ENCODE measurements at regions not wholly inside any gene's neighbourhood (a gene's known extent, or its start where the extent isn't known, plus 50 kb on each side); places are given as distances from the start of the nearest gene placed in this dataset.
"Not testable (repeated sequence)": the region's sequence is repeated elsewhere in the genome, so short reads cannot be mapped to it uniquely, and the experiment has no call there.

DNA sequence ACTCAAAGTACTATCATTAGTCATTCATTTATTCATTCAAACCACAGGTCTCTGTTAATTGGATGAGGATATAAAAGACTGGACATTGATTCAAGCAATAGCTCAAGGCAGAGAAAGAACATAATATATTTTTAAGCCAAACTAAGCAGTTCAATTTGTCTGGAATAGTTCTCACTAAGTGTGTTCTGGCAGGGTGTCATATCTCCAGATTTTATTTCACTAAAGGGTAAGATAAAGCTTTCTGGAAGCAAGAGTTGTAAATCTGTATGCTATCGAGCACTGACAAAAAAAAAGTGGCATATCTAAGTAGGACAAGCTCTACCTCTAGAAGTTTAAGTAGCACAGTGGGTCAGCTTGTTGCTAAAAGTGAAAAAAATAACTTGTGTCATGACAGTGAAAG, 375.6 kb downstream of the TUSC1 start (continued):
- TF ChIP-seq KLF10 (tag by site-specific recombination; IDR thresholded peaks at IDR 0.05) (no peak), ZNF184 (tag by site-specific recombination; IDR thresholded peaks at IDR 0.05) (no peak), ZNF623 (tag by site-specific recombination; IDR thresholded peaks at IDR 0.05) (no peak)

DNA sequence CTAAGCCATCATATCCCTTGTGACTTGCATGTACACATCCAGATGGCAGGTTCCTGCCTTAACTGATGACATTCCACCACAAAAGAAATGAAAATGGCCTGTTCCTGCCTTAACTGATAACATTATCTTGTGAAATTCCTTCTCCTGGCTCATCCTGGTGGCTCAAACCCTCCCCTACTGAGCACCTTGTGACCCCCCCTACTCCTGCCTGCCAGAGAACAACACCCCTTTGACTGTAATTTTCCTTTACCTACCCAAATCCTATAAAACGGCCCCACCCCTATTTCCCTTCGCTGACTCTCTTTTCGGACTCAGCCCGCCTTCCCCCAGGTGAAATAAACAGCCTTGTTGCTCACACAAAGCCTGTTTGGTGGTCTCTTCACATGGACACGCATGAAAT, 390.0 kb downstream of the TUSC1 start:
- CTCF ChIA-PET; H3K4me3 ChIP-seq (ENCODE audit: low read depth, low read length): not testable (repeated sequence)

DNA sequence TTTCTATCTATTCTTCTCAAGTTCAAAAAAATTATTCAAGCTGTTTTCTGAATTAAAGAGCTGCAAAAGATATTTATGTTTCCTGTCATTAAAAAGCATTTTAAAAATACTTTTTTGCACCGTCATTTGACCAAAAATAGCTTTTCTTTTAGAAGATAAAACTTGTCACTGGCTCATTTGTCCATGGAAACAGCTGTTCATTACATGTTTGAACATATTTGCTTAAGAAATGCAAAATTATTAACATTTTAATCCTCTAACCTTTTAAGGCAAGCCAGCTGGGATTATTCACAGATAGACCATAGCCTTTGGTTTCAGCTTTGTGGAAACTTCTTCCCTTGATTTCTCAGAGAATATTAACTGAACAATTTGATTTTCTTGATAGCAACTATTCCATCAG, 393.9 kb downstream of the TUSC1 start:
- POLR2A ChIA-PET: no interaction called here
- TF ChIP-seq, protein P1, sequence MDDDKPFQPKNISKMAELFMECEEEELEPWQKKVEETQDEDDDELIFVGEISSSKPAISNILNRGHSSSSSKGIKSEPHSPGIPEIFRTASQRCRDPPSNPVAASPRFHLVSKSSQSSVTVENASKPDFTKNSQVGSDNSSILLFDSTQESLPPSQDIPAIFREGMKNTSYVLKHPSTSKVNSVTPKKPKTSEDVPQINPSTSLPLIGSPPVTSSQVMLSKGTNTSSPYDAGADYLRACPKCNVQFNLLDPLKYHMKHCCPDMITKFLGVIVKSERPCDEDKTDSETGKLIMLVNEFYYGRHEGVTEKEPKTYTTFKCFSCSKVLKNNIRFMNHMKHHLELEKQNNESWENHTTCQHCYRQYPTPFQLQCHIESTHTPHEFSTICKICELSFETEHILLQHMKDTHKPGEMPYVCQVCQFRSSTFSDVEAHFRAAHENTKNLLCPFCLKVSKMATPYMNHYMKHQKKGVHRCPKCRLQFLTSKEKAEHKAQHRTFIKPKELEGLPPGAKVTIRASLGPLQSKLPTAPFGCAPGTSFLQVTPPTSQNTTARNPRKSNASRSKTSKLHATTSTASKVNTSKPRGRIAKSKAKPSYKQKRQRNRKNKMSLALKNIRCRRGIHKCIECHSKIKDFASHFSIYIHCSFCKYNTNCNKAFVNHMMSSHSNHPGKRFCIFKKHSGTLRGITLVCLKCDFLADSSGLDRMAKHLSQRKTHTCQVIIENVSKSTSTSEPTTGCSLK (tag by site-specific recombination; IDR thresholded peaks at IDR 0.05): no peak
- TF ChIP-seq BCL11A (tag by site-specific recombination; IDR thresholded peaks at IDR 0.05; ENCODE audit: low read depth): no peak
- no peak for TF ChIP-seq ZNF132 (tag by site-specific recombination; IDR thresholded peaks at IDR 0.05; ENCODE audit: borderline replicate concordance)
- TF ChIP-seq ZNF658 (tag by site-specific recombination; IDR thresholded peaks at IDR 0.05): no peak
- no peak for TF ChIP-seq ZNF843 (tag by site-specific recombination; IDR thresholded peaks at IDR 0.05)
- TF ChIP-seq, protein P2, sequence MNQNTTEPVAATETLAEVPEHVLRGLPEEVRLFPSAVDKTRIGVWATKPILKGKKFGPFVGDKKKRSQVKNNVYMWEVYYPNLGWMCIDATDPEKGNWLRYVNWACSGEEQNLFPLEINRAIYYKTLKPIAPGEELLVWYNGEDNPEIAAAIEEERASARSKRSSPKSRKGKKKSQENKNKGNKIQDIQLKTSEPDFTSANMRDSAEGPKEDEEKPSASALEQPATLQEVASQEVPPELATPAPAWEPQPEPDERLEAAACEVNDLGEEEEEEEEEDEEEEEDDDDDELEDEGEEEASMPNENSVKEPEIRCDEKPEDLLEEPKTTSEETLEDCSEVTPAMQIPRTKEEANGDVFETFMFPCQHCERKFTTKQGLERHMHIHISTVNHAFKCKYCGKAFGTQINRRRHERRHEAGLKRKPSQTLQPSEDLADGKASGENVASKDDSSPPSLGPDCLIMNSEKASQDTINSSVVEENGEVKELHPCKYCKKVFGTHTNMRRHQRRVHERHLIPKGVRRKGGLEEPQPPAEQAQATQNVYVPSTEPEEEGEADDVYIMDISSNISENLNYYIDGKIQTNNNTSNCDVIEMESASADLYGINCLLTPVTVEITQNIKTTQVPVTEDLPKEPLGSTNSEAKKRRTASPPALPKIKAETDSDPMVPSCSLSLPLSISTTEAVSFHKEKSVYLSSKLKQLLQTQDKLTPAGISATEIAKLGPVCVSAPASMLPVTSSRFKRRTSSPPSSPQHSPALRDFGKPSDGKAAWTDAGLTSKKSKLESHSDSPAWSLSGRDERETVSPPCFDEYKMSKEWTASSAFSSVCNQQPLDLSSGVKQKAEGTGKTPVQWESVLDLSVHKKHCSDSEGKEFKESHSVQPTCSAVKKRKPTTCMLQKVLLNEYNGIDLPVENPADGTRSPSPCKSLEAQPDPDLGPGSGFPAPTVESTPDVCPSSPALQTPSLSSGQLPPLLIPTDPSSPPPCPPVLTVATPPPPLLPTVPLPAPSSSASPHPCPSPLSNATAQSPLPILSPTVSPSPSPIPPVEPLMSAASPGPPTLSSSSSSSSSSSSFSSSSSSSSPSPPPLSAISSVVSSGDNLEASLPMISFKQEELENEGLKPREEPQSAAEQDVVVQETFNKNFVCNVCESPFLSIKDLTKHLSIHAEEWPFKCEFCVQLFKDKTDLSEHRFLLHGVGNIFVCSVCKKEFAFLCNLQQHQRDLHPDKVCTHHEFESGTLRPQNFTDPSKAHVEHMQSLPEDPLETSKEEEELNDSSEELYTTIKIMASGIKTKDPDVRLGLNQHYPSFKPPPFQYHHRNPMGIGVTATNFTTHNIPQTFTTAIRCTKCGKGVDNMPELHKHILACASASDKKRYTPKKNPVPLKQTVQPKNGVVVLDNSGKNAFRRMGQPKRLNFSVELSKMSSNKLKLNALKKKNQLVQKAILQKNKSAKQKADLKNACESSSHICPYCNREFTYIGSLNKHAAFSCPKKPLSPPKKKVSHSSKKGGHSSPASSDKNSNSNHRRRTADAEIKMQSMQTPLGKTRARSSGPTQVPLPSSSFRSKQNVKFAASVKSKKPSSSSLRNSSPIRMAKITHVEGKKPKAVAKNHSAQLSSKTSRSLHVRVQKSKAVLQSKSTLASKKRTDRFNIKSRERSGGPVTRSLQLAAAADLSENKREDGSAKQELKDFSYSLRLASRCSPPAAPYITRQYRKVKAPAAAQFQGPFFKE (tag by site-specific recombination; IDR thresholded peaks at IDR 0.05; ENCODE audit: borderline replicate concordance): no peak
- TF ChIP-seq, protein P3, sequence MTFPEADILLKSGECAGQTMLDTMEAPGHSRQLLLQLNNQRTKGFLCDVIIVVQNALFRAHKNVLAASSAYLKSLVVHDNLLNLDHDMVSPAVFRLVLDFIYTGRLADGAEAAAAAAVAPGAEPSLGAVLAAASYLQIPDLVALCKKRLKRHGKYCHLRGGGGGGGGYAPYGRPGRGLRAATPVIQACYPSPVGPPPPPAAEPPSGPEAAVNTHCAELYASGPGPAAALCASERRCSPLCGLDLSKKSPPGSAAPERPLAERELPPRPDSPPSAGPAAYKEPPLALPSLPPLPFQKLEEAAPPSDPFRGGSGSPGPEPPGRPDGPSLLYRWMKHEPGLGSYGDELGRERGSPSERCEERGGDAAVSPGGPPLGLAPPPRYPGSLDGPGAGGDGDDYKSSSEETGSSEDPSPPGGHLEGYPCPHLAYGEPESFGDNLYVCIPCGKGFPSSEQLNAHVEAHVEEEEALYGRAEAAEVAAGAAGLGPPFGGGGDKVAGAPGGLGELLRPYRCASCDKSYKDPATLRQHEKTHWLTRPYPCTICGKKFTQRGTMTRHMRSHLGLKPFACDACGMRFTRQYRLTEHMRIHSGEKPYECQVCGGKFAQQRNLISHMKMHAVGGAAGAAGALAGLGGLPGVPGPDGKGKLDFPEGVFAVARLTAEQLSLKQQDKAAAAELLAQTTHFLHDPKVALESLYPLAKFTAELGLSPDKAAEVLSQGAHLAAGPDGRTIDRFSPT (tag by site-specific recombination; IDR thresholded peaks at IDR 0.05): no peak
- no peak for TF ChIP-seq KLF9 (tag by site-specific recombination; IDR thresholded peaks at IDR 0.05; ENCODE audit: low read depth)
- no peak for TF ChIP-seq ZNF548 (tag by site-specific recombination; IDR thresholded peaks at IDR 0.05)
- no peak for TF ChIP-seq ZNF473 (tag by site-specific recombination; IDR thresholded peaks at IDR 0.05)
- no peak for TF ChIP-seq MEIS1 (CRISPR knock-in tag; IDR thresholded peaks at IDR 0.05; ENCODE audit: borderline replicate concordance)
- no peak for TF ChIP-seq ZNF837 (tag by site-specific recombination; IDR thresholded peaks at IDR 0.05)
- no peak for TF ChIP-seq ZNF521 (tag by site-specific recombination; IDR thresholded peaks at IDR 0.05)
- TF ChIP-seq ZNF354C (tag by site-specific recombination; IDR thresholded peaks at IDR 0.05; ENCODE audit: borderline replicate concordance, low read depth): no peak
- no peak for TF ChIP-seq TRIM28 (IDR thresholded peaks at IDR 0.05; ENCODE audit: borderline replicate concordance, low read length)
- no peak for TF ChIP-seq ZNF169 (tag by site-specific recombination; IDR thresholded peaks at IDR 0.05)
- TF ChIP-seq, protein P4, sequence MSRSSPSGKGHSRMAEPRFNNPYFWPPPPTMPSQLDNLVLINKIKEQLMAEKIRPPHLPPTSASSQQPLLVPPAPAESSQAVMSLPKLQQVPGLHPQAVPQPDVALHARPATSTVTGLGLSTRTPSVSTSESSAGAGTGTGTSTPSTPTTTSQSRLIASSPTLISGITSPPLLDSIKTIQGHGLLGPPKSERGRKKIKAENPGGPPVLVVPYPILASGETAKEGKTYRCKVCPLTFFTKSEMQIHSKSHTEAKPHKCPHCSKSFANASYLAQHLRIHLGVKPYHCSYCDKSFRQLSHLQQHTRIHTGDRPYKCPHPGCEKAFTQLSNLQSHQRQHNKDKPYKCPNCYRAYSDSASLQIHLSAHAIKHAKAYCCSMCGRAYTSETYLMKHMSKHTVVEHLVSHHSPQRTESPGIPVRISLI (tag by site-specific recombination; IDR thresholded peaks at IDR 0.05): no peak

More for the DNA sequence above, 390.0 kb downstream of the TUSC1 start:
- H3K36me3 ChIP-seq (ENCODE audit: control insufficient read depth in 2 of 2, insufficient read depth in 1 of 2, low read length in 2 of 2); H3K4me1 ChIP-seq (ENCODE audit: control insufficient read depth, insufficient read depth, low read length); H3K27ac ChIP-seq (ENCODE audit: extremely low read depth, low read depth, low read length); POLR2A ChIA-PET; H3K9me3 ChIP-seq (ENCODE audit: control insufficient read depth, insufficient read depth, low read depth, low read length): not testable (repeated sequence)

More for the DNA sequence above, 393.9 kb downstream of the TUSC1 start:
- CTCF ChIA-PET: no interaction called here
- no peaks in the 10 kb centered on the region for H3K4me1 ChIP-seq (ENCODE audit: control insufficient read depth, insufficient read depth, low read length)
- H3K36me3 ChIP-seq (ENCODE audit: control insufficient read depth in 2 of 2, insufficient read depth in 1 of 2, low read length in 2 of 2): no peaks in the 10 kb centered on the region
- H3K27ac ChIP-seq (ENCODE audit: extremely low read depth, low read depth, low read length): no peak overlapping the region
- no peaks in the 10 kb centered on the region for H3K9me3 ChIP-seq (ENCODE audit: control insufficient read depth, insufficient read depth, low read depth, low read length)
- H3K4me3 ChIP-seq (ENCODE audit: low read depth, low read length): no peak overlapping the region

Data from HEK293 (cell line).